HepG2 (cell line): ENCODE measurements at regions not wholly inside any gene's neighbourhood (a gene's known extent, or its start where the extent isn't known, plus 50 kb on each side); places are given as distances from the start of the nearest gene placed in this dataset.

Source experiments
- ARID5B ChIP-seq: IDR thresholded peaks from 2 replicates; pipeline ENCODE4 v1.4.0; 2020; ENCODE audit warnings: mild to moderate bottlenecking, missing genetic modification reagents
- ARNT ChIP-seq: fragments of 450-650 bp; IDR thresholded peaks from 2 replicates; pipeline ENCODE4 v1.6.1; 2017
- CHD2 ChIP-seq: IDR thresholded peaks from 2 replicates; pipeline ENCODE4 v1.6.1; 2011; ENCODE audit warnings: low read depth, low read length, improper control_type of control experiment
- CREM ChIP-seq, 2 experiments: sonication (generic) in 1 of 2; formaldehyde crosslinking in 1 of 2; IDR thresholded peaks; 2 replicates each; pipeline versions ENCODE4 v1.4.0 to v1.6.1; 2016 to 2020; ENCODE audit warnings: antibody characterized with exemption in 1 of 2, mild to moderate bottlenecking in 1 of 2, missing genetic modification reagents in 1 of 2
- DNMT1 ChIP-seq: sonication (generic); formaldehyde crosslinking; IDR thresholded peaks from 2 replicates; pipeline ENCODE4 v1.5.1; 2020; ENCODE audit warnings: mild to moderate bottlenecking, missing genetic modification reagents
- ETV5 ChIP-seq: IDR thresholded peaks from 2 replicates; pipeline ENCODE4 v1.6.1; 2018; ENCODE audit warnings: missing biosample characterization, missing genetic modification reagents, inconsistent platforms, borderline replicate concordance
- HMG20A ChIP-seq: IDR thresholded peaks from 2 replicates; pipeline ENCODE4 v1.6.1; 2016; ENCODE audit warnings: borderline replicate concordance
- KDM5A ChIP-seq: fragments of 200-600 bp; sonication (generic); IDR thresholded peaks from 2 replicates; pipeline ENCODE4 v1.7.0; 2018; ENCODE audit warnings: antibody characterized with exemption, mild to moderate bottlenecking, low read length, borderline replicate concordance
- MIER3 ChIP-seq: IDR thresholded peaks from 2 replicates; pipeline ENCODE4 v1.6.1; 2016; ENCODE audit warnings: missing compliant biosample characterization, borderline replicate concordance
- NFRKB ChIP-seq: fragments of 450-650 bp; IDR thresholded peaks from 2 replicates; pipeline ENCODE4 v1.6.1; 2017
- SAFB2 ChIP-seq: sonication (generic); formaldehyde crosslinking; IDR thresholded peaks from 2 replicates; pipeline ENCODE4 v1.5.1; 2020; ENCODE audit warnings: missing genetic modification reagents, low read depth, mild to moderate bottlenecking, borderline replicate concordance
- TBL1XR1 ChIP-seq: fragments of 150-350 bp; IDR thresholded peaks from 2 replicates; pipeline ENCODE4 v1.6.1; 2014; ENCODE audit warnings: borderline replicate concordance, low read length; ENCODE audit not compliant: partially characterized antibody
- TEAD3 ChIP-seq: optimal IDR thresholded peaks from 2 replicates; pipeline ENCODE3; 2016; ENCODE audit warnings: borderline replicate concordance
- TFE3 ChIP-seq: IDR thresholded peaks from 2 replicates; pipeline ENCODE4 v1.6.1; 2016
- TRIM22 ChIP-seq: fragments of 450-650 bp; IDR thresholded peaks from 2 replicates; pipeline ENCODE4 v1.6.1; 2017
- WIZ ChIP-seq: sonication (generic); formaldehyde crosslinking; IDR thresholded peaks from 2 replicates; pipeline ENCODE4 v1.5.1; 2020; ENCODE audit warnings: mild to moderate bottlenecking, missing genetic modification reagents
- ZBTB34 ChIP-seq: sonication (generic); formaldehyde crosslinking; IDR thresholded peaks from 2 replicates; pipeline ENCODE4 v1.8.0; 2022; ENCODE audit warnings: mild to moderate bottlenecking, missing genetic modification reagents
- ZMYM4 ChIP-seq: sonication (generic); formaldehyde crosslinking; IDR thresholded peaks from 2 replicates; pipeline ENCODE4 v1.8.1; 2023; ENCODE audit warnings: mild to moderate bottlenecking, missing genetic modification reagents
- ZNF180 ChIP-seq: sonication (generic); formaldehyde crosslinking; IDR thresholded peaks from 2 replicates; pipeline ENCODE4 v1.4.0; 2020; ENCODE audit warnings: low read depth, missing genetic modification reagents, borderline replicate concordance
- ZNF24 ChIP-seq: fragments of 450-650 bp; IDR thresholded peaks from 2 replicates; pipeline ENCODE4 v1.6.1; 2017; ENCODE audit warnings: antibody characterized with exemption, mild to moderate bottlenecking
- ZNF282 ChIP-seq: fragments of 450-650 bp; IDR thresholded peaks from 2 replicates; pipeline ENCODE4 v1.6.1; 2018; ENCODE audit not compliant: partially characterized antibody
- ZNF430 ChIP-seq: sonication (generic); formaldehyde crosslinking; IDR thresholded peaks from 2 replicates; pipeline ENCODE4 v1.9.0; 2021; ENCODE audit warnings: mild to moderate bottlenecking, missing genetic modification reagents
- ZNF615 ChIP-seq: sonication (generic); formaldehyde crosslinking; IDR thresholded peaks from 2 replicates; pipeline ENCODE4 v1.5.0; 2020; ENCODE audit warnings: mild to moderate bottlenecking, missing genetic modification reagents, borderline replicate concordance
- ZSCAN30 ChIP-seq: sonication (generic); formaldehyde crosslinking; IDR thresholded peaks from 2 replicates; pipeline ENCODE4 v1.5.0; 2020; ENCODE audit warnings: mild to moderate bottlenecking, missing genetic modification reagents

GRCh38 chr11:109109150-109109549, 312.8 kb upstream of the C11orf87 start (continued):
- TF ChIP-seq ARID5B (CRISPR knock-in tag): peak; percentile 95
- TF ChIP-seq ZBTB34 (CRISPR knock-in tag): no peak
- peak; percentile 95; the same call in 1 of the 2 replicates for TF ChIP-seq HMG20A (CRISPR knock-in tag)
- TF ChIP-seq CREM (IDR thresholded peaks at IDR 0.05): peak; percentile 64
- no peak for TF ChIP-seq CREM (CRISPR knock-in tag; IDR thresholded peaks at IDR 0.05)
- TF ChIP-seq WIZ (CRISPR knock-in tag): no peak
- TF ChIP-seq CHD2: no peak
- TF ChIP-seq ZNF24: no peak
- peak; percentile 77 for TF ChIP-seq TBL1XR1
- no peak for TF ChIP-seq DNMT1
- TF ChIP-seq TRIM22: no peak
- no peak for TF ChIP-seq SAFB2 (CRISPR knock-in tag)
- no peak for TF ChIP-seq ARNT
- TF ChIP-seq TFE3 (CRISPR knock-in tag): no peak
- TF ChIP-seq ETV5 (CRISPR knock-in tag): no peak
- no peak for TF ChIP-seq ZNF615
- TF ChIP-seq ZMYM4 (CRISPR knock-in tag): no peak
- no peak for TF ChIP-seq TEAD3 (CRISPR knock-in tag)
- TF ChIP-seq ZNF282: no peak
- no peak for TF ChIP-seq ZSCAN30 (CRISPR knock-in tag)
- no peak for TF ChIP-seq ZNF430 (CRISPR knock-in tag)
- peak; percentile 44; the same call in 1 of the 2 replicates for TF ChIP-seq MIER3 (CRISPR knock-in tag)
- no peak for TF ChIP-seq KDM5A
- TF ChIP-seq ZNF180 (CRISPR knock-in tag): no peak
- TF ChIP-seq NFRKB: no peak
